Epithelial cell of esophagus (primary cell): ENCODE measurements at regions not wholly inside any gene's neighbourhood (a gene's known extent, or its start where the extent isn't known, plus 50 kb on each side); places are given as distances from the start of the nearest gene placed in this dataset.
"Not testable (repeated sequence)": the region's sequence is repeated elsewhere in the genome, so short reads cannot be mapped to it uniquely, and the experiment has no call there.

Source experiments
- DNase-seq: peaks from one replicate; pipeline ENCODE4 v3.0.0; 2010; ENCODE audit warnings: low read depth
- H3K4me3 ChIP-seq: 2 replicates; pipeline ENCODE4 v1.5.1; 2011; ENCODE audit warnings: mild to moderate bottlenecking, low read length, control low read depth
- TF ChIP-seq, protein P1 (sequence below): IDR thresholded peaks from 2 replicates; pipeline ENCODE4 v1.5.1; 2011; ENCODE audit warnings: low read depth, mild to moderate bottlenecking, low read length, control low read depth, inconsistent platforms; ENCODE audit not compliant: insufficient read depth; ENCODE audit errors: missing control alignments

DNA sequence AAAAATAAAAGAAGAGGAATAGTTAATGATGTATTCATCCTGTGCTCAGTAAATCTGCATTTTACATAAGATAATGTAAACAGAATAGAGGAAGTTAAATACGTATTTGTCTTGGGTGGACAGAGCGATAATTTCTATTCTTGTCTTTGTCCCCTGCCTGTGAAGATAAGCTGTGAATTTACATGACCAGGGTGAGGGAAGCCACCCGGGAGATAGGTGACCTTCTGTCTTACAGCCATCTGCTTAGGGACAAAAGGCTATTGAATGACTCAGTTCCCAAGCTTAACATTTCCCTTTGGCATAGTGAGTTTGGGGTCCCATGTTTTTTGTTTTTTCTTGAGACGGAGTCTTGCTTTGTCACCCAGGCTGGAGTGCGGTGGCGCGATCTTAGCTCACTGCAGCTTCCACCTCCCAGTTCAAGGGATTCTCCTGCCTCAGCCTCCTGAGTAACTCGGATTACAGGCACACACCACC is 88.7 kb upstream of the KCTD7 start:
- TF ChIP-seq, protein P1, sequence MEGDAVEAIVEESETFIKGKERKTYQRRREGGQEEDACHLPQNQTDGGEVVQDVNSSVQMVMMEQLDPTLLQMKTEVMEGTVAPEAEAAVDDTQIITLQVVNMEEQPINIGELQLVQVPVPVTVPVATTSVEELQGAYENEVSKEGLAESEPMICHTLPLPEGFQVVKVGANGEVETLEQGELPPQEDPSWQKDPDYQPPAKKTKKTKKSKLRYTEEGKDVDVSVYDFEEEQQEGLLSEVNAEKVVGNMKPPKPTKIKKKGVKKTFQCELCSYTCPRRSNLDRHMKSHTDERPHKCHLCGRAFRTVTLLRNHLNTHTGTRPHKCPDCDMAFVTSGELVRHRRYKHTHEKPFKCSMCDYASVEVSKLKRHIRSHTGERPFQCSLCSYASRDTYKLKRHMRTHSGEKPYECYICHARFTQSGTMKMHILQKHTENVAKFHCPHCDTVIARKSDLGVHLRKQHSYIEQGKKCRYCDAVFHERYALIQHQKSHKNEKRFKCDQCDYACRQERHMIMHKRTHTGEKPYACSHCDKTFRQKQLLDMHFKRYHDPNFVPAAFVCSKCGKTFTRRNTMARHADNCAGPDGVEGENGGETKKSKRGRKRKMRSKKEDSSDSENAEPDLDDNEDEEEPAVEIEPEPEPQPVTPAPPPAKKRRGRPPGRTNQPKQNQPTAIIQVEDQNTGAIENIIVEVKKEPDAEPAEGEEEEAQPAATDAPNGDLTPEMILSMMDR, result no peak
- no peak for DNase-seq

DNA sequence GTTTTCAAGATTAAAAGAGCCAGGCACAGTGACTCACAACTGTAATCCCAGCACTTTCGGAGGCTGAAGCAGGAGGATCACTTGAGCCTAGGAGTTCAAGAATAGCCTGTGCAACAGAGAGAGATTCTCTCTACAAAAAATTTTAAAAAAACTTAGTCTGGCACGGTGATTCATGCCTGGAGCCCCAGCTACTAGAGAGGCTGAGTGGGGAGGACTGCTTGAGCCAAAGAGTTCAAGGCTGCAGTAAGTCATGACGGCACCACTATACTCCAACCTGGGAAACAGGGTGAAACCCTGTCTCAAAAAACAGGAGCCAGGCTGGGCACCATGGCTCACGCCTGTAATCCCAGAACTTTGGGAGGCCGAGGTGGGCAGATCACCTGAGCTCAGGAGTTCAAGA is 86.6 kb upstream of the KCTD7 start:
- H3K4me3 ChIP-seq, result no peak overlapping the region
- no peak for DNase-seq
- TF ChIP-seq, protein P1, result no peak

More for the DNA sequence above, 88.7 kb upstream of the KCTD7 start:
- H3K4me3 ChIP-seq, result no peak overlapping the region

DNA sequence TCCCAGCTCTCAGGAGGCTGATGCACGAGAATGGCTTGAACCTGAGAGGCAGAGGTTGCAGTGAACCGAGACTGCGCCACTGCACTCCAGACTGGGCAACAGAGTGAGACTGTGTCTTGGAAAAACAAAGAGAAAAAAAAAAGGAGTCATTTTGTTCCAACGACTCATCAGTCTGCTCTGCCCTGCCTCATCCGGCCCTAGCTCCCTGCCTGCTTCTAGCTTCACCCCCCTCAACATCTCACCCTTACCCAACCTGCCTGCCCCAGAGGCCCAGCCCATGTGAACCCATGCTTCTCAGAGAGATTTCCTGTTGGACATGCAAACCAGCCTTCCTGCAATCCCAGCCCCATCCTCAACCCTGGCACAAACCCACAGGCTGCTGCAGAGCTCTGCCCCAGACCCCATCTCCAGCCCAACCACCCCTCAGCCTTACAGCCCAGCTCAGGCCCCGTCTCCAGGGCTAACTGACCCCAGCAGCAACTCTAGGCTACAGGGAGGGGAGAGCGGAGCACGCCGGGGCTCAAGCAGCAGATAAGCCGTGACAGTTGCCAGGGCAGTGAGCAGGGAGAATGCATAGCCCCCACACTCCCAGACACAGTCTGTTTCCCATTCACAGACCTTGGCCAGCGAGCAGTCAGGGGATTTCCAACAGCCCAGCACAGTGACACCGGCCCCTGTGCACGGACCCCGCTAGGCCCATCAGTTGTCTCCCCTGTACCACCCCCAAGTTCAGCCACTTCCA is 86.0 kb upstream of the KCTD7 start:
- H3K4me3 ChIP-seq, result no peak overlapping the region
- TF ChIP-seq, protein P1, result no peak
- DNase-seq, result peak; percentile 23

DNA sequence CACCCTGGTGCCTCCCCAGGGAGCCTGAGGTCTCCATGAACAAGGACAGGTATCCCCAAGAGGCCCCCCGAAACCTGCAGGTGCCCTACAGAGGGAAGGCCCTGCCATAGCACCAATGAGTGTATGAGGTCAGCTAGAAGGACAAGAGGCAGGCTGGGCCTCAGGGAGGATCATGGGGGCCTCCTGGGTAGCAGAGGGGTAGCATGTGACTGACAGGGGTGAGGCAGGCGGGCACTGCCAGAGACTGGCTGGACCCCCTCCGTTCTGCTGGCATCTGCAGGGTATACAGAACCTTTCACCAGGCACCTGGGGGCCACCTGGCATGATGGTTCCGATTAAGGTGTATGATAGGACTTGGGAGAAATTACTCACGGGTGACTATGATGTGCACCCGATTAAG is 79.2 kb upstream of the KCTD7 start:
- TF ChIP-seq, protein P1, result no peak
- no peak for DNase-seq
- no peak overlapping the region for H3K4me3 ChIP-seq

DNA sequence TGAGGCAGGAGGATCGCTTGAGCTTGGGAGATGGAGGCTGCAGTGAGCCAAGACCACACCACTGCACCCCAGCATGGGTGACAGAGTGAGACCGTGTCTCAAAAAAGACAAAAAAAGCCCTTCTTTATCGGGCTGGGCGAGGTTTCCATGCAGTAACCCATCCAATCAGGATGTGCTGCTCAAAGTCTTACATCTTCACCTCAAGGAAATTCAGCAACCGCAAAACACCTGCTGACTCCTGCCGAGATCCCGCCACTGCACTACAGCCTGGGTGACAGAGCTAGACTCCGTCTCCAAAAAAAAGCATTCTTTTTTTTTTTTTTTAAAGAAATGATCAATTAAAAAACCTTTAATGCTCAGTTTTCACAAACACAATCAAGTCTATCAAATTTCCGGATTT is 75.7 kb upstream of the KCTD7 start:
- no peak overlapping the region for H3K4me3 ChIP-seq
- no peak for DNase-seq
- TF ChIP-seq, protein P1, result no peak

DNA sequence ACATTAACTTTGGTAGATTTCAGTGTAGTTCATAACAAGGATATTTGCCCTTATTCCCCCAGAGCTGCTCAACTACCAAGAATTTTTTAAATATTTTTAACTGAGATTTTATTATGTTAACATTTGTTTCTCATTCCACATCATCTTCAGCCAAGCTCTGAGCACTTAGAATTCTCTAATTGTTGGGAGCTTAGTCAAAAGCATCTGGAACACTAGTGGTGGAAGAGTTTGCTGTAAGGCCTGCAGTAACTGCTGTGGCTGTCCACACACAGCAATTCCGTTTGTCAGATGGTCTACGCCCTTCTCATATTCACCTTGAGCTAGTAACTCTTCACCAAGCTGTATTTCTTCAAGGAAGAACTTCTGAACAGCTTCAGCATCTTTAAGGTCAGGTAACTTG is 75.0 kb upstream of the KCTD7 start:
- not testable (repeated sequence) for DNase-seq

DNA sequence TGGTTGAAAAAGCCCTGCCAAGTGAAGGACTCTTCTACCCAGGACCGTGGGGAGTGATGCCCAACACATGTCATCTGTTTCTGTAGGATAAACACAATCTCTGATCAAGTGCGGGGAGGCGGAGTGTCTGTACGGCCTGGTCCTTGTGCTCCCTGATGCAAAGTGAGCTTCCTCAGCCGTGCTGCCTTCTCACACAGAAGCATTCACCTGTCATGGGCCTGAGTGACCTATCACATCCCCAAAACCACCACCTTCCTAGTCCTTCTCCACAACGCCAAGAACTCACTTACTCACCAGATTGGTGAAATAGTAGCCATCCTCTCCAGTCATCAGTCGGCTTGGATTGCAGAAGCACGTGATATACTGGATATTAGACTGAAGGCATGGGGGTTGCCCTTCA is 74.4 kb upstream of the KCTD7 start:
- not testable (repeated sequence) for DNase-seq, H3K4me3 ChIP-seq

More for the DNA sequence above, 75.0 kb upstream of the KCTD7 start:
- not testable (repeated sequence) for H3K4me3 ChIP-seq

DNA sequence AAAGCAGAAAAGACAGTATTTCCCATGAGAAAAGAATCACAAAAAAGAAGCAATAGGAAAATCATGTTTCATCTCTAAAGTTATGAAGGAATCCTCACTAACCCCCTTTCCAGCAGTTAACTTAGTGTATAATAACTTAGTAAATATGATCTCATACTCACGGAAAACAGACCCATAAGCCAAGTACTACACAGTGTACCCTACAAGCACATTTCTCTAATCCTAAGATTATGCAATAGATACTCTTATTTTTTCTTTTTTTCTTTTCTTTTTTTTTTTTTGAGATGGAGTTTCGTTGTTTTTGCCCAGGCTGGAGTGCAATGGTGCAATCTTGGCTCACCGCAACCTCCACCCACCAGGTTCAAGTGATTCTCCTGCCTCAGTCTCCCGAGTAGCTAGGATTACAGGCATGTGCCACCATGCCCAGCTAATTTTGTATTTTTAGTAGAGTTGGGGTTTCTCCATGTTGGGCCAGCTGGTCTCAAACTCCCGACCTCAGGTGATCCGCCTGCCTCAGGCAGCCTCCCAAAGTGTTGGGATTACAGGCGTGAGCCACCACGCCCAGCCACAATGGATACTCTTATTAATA is 73.7 kb upstream of the KCTD7 start:
- DNase-seq, H3K4me3 ChIP-seq: not testable (repeated sequence)
